Esophagus muscularis mucosa (tissue), 4 donors: ENCODE measurements at regions not wholly inside any gene's neighbourhood (a gene's known extent, or its start where the extent isn't known, plus 50 kb on each side); places are given as distances from the start of the nearest gene placed in this dataset.
A peak's percentile ranks its signal among the peaks of the same experiment; 100 is the strongest.

Source experiments
- DNase-seq: peaks from one replicate; pipeline ENCODE4 v3.0.0-alpha.2; 2017; ENCODE audit errors: extremely low spot score
- H3K27ac ChIP-seq, 4 donors: fragments of 200-600 bp; sonication (generic); replicated peaks in 1 of 4; 1 replicate in 3 of 4; 2 replicates in 1 of 4; pipeline ENCODE4 v1.5.1; 2016 to 2019; ENCODE audit warnings: mild to moderate bottlenecking in 1 of 4
- H3K27me3 ChIP-seq, 4 donors: fragments of 200-600 bp; sonication (generic); one replicate each; pipeline versions ENCODE4 v1.5.1 to v1.6.0; 2016 to 2019
- H3K36me3 ChIP-seq, 4 donors: fragments of 200-600 bp; sonication (generic); one replicate each; pipeline ENCODE4 v1.5.1; 2016 to 2019
- H3K4me1 ChIP-seq, 4 donors: fragments of 200-600 bp; sonication (generic); one replicate each; pipeline ENCODE4 v1.5.1; 2016 to 2019
- H3K4me3 ChIP-seq, 4 donors: fragments of 200-600 bp; sonication (generic); 1 replicate in 2 of 4; 2 replicates in 2 of 4; pipeline ENCODE4 v1.5.1; 2016 to 2019; ENCODE audit warnings: mild to moderate bottlenecking in 4 of 4, moderate library complexity in 1 of 4
- H3K9me3 ChIP-seq, 4 donors: fragments of 200-600 bp; sonication (generic); 1 replicate in 3 of 4; 2 replicates in 1 of 4; pipeline ENCODE4 v1.5.1; 2016 to 2019
- EP300 ChIP-seq: sonication (generic); formaldehyde crosslinking; IDR thresholded peaks from one replicate; pipeline ENCODE4 v1.6.1; 2017; ENCODE audit warnings: antibody characterized with exemption
- POLR2A ChIP-seq: fragments of 450-650 bp; IDR thresholded peaks from one replicate; pipeline ENCODE4 v1.6.1; 2017; ENCODE audit warnings: antibody characterized with exemption, moderate library complexity, mild to moderate bottlenecking, low read depth
- POLR2AphosphoS5 ChIP-seq, 2 donors: sonication (generic); formaldehyde crosslinking; IDR thresholded peaks; one replicate each; pipeline ENCODE4 v1.6.1; 2017; ENCODE audit warnings: antibody characterized with exemption in 2 of 2
- WGBS: methylation state at CpG from one replicate; pipeline ENCODE4 v1.1.5; 2018; 5-methylcytosine and 5-hydroxymethylcytosine counted together
- intact Hi-C: fragments of 100-400 bp; cut with DNase I; formaldehyde crosslinking; loops from one replicate; pipeline ENCODE4 v1.15.1; 2023
- TF ChIP-seq, protein P1 (sequence below), 3 experiments: fragments of 200-600 bp in 2 of 3; fragments of 450-650 bp in 1 of 3; sonication (generic) in 2 of 3; IDR thresholded peaks; one replicate each; pipeline ENCODE4 v1.5.1; 2017 to 2019; ENCODE audit warnings: antibody characterized with exemption in 3 of 3, mild to moderate bottlenecking in 2 of 3, moderate library complexity in 1 of 3

DNA sequence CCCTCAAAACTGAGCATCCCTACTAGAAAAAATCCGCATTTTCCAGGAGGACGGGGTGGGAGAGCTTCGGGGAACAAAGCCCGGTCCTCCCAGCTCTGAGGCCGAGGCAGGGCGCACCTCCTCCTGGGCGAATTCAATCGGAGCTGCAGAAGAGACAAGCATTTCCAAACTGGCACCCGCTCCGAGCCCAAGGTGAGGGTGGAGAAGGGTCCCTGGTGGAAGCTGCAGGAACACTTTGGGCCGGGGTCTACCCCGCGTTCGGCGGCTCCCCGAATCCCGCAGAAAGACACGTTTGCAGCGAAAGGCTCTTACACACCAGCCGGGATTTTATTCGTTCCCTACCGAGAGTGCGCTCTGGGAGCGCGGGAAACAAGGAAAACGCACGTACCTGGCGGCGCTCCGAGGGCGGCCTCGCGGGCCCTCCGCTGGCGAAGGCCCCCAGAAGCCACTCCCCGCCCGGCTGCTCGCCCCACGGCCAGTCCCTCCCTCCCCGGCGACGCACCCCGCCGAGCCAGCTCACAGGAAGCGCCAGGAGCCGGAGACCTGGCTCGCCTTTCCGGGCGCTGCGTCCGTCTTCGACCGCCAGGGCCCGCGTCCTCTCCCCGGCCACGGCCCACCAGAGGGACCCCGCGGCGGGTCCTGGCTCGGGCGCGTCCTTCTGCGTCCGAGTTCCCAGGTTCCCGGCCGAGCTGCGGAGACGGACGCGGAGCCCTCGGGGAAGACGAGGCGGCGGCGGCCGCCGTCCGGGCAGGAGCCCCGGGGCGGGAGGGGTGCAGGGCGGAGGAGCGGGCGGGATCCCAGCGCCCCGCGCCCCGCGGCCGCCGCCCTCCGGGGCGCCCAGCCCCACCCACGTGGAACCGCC, 49.8 kb upstream of the BAHCC1 start:
- peak; percentile 96 for DNase-seq
- H3K4me1 ChIP-seq = peaks cover 16 to 45% (median 39%) of the 10 kb centered on the region in 4 donors
- peak overlapping the region; percentile 70 to 96 (median 80) for H3K4me3 ChIP-seq
- no peaks in the 10 kb centered on the region for H3K9me3 ChIP-seq
- H3K27me3 ChIP-seq = peaks cover 0 to 6% (median 0%) of the 10 kb centered on the region in 4 donors
- TF ChIP-seq EP300 (no peak), POLR2AphosphoS5 (IDR thresholded peaks at IDR 0.05) (peak; percentile 75 to 90), POLR2A (peak; percentile 81)
- TF ChIP-seq, protein P1, sequence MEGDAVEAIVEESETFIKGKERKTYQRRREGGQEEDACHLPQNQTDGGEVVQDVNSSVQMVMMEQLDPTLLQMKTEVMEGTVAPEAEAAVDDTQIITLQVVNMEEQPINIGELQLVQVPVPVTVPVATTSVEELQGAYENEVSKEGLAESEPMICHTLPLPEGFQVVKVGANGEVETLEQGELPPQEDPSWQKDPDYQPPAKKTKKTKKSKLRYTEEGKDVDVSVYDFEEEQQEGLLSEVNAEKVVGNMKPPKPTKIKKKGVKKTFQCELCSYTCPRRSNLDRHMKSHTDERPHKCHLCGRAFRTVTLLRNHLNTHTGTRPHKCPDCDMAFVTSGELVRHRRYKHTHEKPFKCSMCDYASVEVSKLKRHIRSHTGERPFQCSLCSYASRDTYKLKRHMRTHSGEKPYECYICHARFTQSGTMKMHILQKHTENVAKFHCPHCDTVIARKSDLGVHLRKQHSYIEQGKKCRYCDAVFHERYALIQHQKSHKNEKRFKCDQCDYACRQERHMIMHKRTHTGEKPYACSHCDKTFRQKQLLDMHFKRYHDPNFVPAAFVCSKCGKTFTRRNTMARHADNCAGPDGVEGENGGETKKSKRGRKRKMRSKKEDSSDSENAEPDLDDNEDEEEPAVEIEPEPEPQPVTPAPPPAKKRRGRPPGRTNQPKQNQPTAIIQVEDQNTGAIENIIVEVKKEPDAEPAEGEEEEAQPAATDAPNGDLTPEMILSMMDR (IDR thresholded peaks at IDR 0.05) = peak in 2 of 3 experiments; percentile 10 to 57
- H3K27ac ChIP-seq = peak overlapping the region; percentile 91 to 99 (median 96)
- 0% methylated on average over 5 of the region's 95 CpGs for WGBS
- no peaks in the 10 kb centered on the region for H3K36me3 ChIP-seq
- intact Hi-C loops = loop anchor here (2.0 kb wide), 1 partner anchor 137 kb away; no protein-coding TSS in a partner anchor
